ENCODE measurements at regions not wholly inside any gene's neighbourhood (a gene's known extent, or its start where the extent isn't known, plus 50 kb on each side); places are given as distances from the start of the nearest gene placed in this dataset.

DNA sequence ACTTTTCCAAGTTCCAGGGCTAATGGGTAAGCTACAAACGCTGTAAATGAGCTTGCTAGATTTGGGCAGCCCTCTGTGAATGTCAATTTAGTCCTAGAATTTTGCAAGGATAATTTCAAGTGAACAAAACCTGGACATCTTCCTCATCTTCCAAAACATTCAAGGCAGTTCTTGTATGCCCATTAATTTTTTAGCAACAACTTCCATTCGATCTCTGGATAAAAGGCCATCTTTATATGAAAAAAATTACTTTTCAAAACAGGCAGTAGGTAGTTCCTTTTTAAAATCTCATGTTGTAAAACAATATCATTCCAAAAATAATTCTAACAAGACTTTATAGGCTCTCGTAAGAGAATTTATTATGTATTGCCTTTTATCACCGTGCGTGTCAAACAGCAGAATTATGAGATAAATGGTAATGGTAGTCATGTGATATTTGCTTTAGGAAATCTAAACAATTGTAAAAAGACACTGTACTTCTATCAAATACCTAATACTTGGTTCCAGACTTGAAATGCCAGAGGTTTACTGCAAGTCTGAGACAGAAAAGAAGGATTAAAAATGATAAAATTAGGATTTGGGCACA lies 143.7 kb upstream of the NRP1 start:
- TF ChIP-seq, protein P1, sequence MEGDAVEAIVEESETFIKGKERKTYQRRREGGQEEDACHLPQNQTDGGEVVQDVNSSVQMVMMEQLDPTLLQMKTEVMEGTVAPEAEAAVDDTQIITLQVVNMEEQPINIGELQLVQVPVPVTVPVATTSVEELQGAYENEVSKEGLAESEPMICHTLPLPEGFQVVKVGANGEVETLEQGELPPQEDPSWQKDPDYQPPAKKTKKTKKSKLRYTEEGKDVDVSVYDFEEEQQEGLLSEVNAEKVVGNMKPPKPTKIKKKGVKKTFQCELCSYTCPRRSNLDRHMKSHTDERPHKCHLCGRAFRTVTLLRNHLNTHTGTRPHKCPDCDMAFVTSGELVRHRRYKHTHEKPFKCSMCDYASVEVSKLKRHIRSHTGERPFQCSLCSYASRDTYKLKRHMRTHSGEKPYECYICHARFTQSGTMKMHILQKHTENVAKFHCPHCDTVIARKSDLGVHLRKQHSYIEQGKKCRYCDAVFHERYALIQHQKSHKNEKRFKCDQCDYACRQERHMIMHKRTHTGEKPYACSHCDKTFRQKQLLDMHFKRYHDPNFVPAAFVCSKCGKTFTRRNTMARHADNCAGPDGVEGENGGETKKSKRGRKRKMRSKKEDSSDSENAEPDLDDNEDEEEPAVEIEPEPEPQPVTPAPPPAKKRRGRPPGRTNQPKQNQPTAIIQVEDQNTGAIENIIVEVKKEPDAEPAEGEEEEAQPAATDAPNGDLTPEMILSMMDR (IDR thresholded peaks at IDR 0.05), result no peak
- no peak for TF ChIP-seq EP300 (IDR thresholded peaks at IDR 0.05)
- TF ChIP-seq POLR2A (IDR thresholded peaks at IDR 0.05), result no peak
